Endothelial cell of umbilical vein (primary cell): ENCODE measurements at regions not wholly inside any gene's neighbourhood (a gene's known extent, or its start where the extent isn't known, plus 50 kb on each side); places are given as distances from the start of the nearest gene placed in this dataset.

Source experiments
- BruUV-seq: library from RNA; stranded (reverse); fragments of 400-500 nt; replicated peaks from 2 replicates; lab custom pipeline; 2021; lab: Mats Ljungman, UMichigan
- CTCF ChIA-PET: fragments of 300-600, 350-600 bp; sonication (Branson Sonifier 250); formaldehyde crosslinking; loops from one replicate; lab custom pipeline; 2021; ENCODE audit warnings: antibody characterized with exemption, inconsistent platforms; lab: Charles Lee
- POLR2A ChIA-PET: fragments of 300-600, 350-600 bp; sonication (Branson Sonifier 250); formaldehyde crosslinking; loops from one replicate; lab custom pipeline; 2021; ENCODE audit warnings: antibody characterized with exemption, inconsistent platforms; lab: Charles Lee
- DNase-seq: peaks from one replicate; pipeline ENCODE4 v3.0.0-alpha.2; 2011; ENCODE audit warnings: low read depth, low spot score
- FAIRE-seq: peaks from 2 replicates; lab custom pipeline; 2011; peaks lifted over from hg19 to GRCh38; lab: Jason Lieb, UNC
- H2AFZ ChIP-seq: 2 replicates; pipeline ENCODE4 v1.6.0; 2012; ENCODE audit warnings: low read depth, low read length, control low read depth, inconsistent platforms
- H3K27ac ChIP-seq: 2 replicates; pipeline ENCODE4 v1.5.1; 2011; ENCODE audit warnings: low read depth, mild to moderate bottlenecking, control low read depth, low read length, moderate library complexity; ENCODE audit not compliant: insufficient read depth
- H3K27me3 ChIP-seq, 2 experiments: 2 replicates each; pipeline versions ENCODE4 v1.6.0 to v1.6.1; 2011; ENCODE audit warnings: low read length in 2 of 2, mixed read lengths in 1 of 2; ENCODE audit not compliant: control insufficient read depth in 2 of 2, insufficient read depth in 2 of 2
- H3K36me3 ChIP-seq, 2 experiments: 2 replicates in 1 of 2; 3 replicates in 1 of 2; pipeline ENCODE4 v1.5.1; 2011; ENCODE audit warnings: low read length in 2 of 2, mild to moderate bottlenecking in 1 of 2, moderate library complexity in 1 of 2; ENCODE audit not compliant: control insufficient read depth in 2 of 2, insufficient read depth in 2 of 2; ENCODE audit errors: extremely low read depth in 1 of 2
- H3K4me1 ChIP-seq: 3 replicates; pipeline ENCODE4 v1.5.1; 2011; ENCODE audit warnings: mild to moderate bottlenecking, low read length; ENCODE audit not compliant: control insufficient read depth, insufficient read depth; ENCODE audit errors: extremely low read depth
- H3K4me2 ChIP-seq: 2 replicates; pipeline ENCODE4 v1.6.1; 2011; ENCODE audit warnings: low read length, control low read depth, mixed read lengths; ENCODE audit not compliant: insufficient read depth
- H3K4me3 ChIP-seq, 3 experiments: fragments of 200-600 bp in 1 of 3; sonication (generic), shearing (Covaris generic) in 1 of 3; replicated peaks in 1 of 3; 2 replicates each; pipeline ENCODE4 v1.5.1; 2011 to 2016; ENCODE audit warnings: control low read depth in 3 of 3, low read length in 3 of 3, mild to moderate bottlenecking in 2 of 3, inconsistent platforms in 1 of 3, low read depth in 1 of 3, moderate library complexity in 1 of 3; ENCODE audit not compliant: insufficient read depth in 1 of 3
- H3K79me2 ChIP-seq: 2 replicates; pipeline ENCODE4 v1.6.0; 2012; ENCODE audit warnings: low read length, inconsistent platforms; ENCODE audit not compliant: control insufficient read depth, insufficient read depth
- H3K9ac ChIP-seq: replicated peaks from 2 replicates; pipeline ENCODE3; 2011; ENCODE audit warnings: low read length, control low read depth; ENCODE audit not compliant: insufficient read depth; ENCODE audit errors: extremely low read depth
- H3K9me1 ChIP-seq: replicated peaks from 3 replicates; pipeline ENCODE4 v1.6.0; 2011; ENCODE audit warnings: mild to moderate bottlenecking, low read length; ENCODE audit not compliant: control insufficient read depth, insufficient read depth; ENCODE audit errors: extremely low read depth
- H3K9me3 ChIP-seq: replicated peaks from 2 replicates; pipeline ENCODE4 v1.5.1; 2012; ENCODE audit warnings: low read length, inconsistent platforms; ENCODE audit not compliant: control insufficient read depth, insufficient read depth
- H4K20me1 ChIP-seq: replicated peaks from 2 replicates; pipeline ENCODE3; 2011; ENCODE audit warnings: mild to moderate bottlenecking, low read length; ENCODE audit not compliant: control insufficient read depth, insufficient read depth; ENCODE audit errors: extremely low read depth
- EZH2 ChIP-seq: IDR thresholded peaks from 2 replicates; pipeline ENCODE4 v1.6.1; 2012; ENCODE audit warnings: borderline replicate concordance, low read depth, mild to moderate bottlenecking, moderate library complexity, low read length, inconsistent platforms; ENCODE audit not compliant: severe bottlenecking
- FOS ChIP-seq: IDR thresholded peaks from 2 replicates; pipeline ENCODE4 v1.6.1; 2011; ENCODE audit warnings: mild to moderate bottlenecking, low read length, moderate library complexity, borderline replicate concordance; ENCODE audit not compliant: insufficient read depth
- GATA2 ChIP-seq: IDR thresholded peaks from 2 replicates; pipeline ENCODE4 v1.7.0; 2011; ENCODE audit warnings: low read depth, mild to moderate bottlenecking, moderate library complexity, mixed read lengths, low read length; ENCODE audit not compliant: insufficient read length, insufficient read depth
- JUN ChIP-seq: IDR thresholded peaks from 2 replicates; pipeline ENCODE4 v1.6.1; 2011; ENCODE audit warnings: borderline replicate concordance, low read depth; ENCODE audit not compliant: insufficient read length, insufficient read depth
- MYC ChIP-seq: IDR thresholded peaks from one replicate; pipeline ENCODE4 v1.6.1; 2011; ENCODE audit warnings: mild to moderate bottlenecking, low read depth, low read length
- POLR2A ChIP-seq: IDR thresholded peaks from 2 replicates; pipeline ENCODE4 v1.6.1; 2012; ENCODE audit warnings: low read depth, mild to moderate bottlenecking, control low read depth, low read length
- POLR2AphosphoS5 ChIP-seq: IDR thresholded peaks from 2 replicates; pipeline ENCODE4 v1.6.1; 2012; ENCODE audit warnings: low read depth, mild to moderate bottlenecking, control low read depth, low read length, moderate library complexity; ENCODE audit not compliant: insufficient read depth
- dilution Hi-C: fragments of 300-500 bp; cut with MboI; formaldehyde crosslinking; loops from one replicate; pipeline ENCODE4 v1.15.0; 2019; ENCODE audit warnings: low sequenced_read_pairs; ENCODE audit not compliant: extremely low pct_ligation_motif_present
- intact Hi-C: fragments of 100-400 bp; cut with micrococcal nuclease; formaldehyde crosslinking; loops from one replicate; pipeline ENCODE4 v1.10.0; 2022
- TF ChIP-seq, protein P1 (sequence below), 2 donors: IDR thresholded peaks; 1 replicate in 1 of 2; 2 replicates in 1 of 2; pipeline ENCODE4 v1.5.1; 2011; ENCODE audit warnings: low read length in 2 of 2, mild to moderate bottlenecking in 2 of 2, moderate library complexity in 2 of 2, control low read depth in 1 of 2, inconsistent platforms in 1 of 2, low read depth in 1 of 2; ENCODE audit not compliant: insufficient read depth in 1 of 2; ENCODE audit errors: extremely low read depth in 1 of 2
- TF ChIP-seq, protein P2 (sequence below): IDR thresholded peaks from 2 replicates; pipeline ENCODE4 v1.6.1; 2011; ENCODE audit not compliant: insufficient read depth, insufficient read length

DNA sequence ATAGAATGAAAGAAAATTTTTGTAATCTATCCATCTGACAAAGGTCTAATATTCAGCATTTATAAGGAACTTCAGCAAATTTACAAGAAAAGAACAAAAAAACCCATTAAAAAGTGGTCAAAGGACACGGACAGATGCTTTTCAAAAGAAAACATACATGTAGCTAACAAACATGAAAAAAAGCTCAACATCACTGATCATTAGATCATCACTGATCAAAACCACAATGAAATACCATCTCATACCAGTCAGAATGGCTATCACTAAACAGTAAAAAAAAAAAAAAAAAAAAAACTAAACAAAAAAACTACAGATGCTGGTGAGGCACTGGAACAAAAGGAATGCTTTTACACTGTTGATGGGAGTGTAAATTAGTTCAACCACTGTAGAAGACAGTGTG, 837.1 kb downstream of the EPHA7 start:
- TF ChIP-seq, protein P1, sequence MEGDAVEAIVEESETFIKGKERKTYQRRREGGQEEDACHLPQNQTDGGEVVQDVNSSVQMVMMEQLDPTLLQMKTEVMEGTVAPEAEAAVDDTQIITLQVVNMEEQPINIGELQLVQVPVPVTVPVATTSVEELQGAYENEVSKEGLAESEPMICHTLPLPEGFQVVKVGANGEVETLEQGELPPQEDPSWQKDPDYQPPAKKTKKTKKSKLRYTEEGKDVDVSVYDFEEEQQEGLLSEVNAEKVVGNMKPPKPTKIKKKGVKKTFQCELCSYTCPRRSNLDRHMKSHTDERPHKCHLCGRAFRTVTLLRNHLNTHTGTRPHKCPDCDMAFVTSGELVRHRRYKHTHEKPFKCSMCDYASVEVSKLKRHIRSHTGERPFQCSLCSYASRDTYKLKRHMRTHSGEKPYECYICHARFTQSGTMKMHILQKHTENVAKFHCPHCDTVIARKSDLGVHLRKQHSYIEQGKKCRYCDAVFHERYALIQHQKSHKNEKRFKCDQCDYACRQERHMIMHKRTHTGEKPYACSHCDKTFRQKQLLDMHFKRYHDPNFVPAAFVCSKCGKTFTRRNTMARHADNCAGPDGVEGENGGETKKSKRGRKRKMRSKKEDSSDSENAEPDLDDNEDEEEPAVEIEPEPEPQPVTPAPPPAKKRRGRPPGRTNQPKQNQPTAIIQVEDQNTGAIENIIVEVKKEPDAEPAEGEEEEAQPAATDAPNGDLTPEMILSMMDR (IDR thresholded peaks at IDR 0.05; ENCODE audit: extremely low read depth in 1 of 2, insufficient read depth in 1 of 2, low read depth in 1 of 2, low read length in 2 of 2): no peak
- TF ChIP-seq POLR2AphosphoS5: no peak
- TF ChIP-seq JUN: no peak
- no peak for TF ChIP-seq EZH2
- TF ChIP-seq MYC: no peak
- TF ChIP-seq, protein P2, sequence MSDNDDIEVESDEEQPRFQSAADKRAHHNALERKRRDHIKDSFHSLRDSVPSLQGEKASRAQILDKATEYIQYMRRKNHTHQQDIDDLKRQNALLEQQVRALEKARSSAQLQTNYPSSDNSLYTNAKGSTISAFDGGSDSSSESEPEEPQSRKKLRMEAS: no peak
- TF ChIP-seq POLR2A: no peak
- no peak for TF ChIP-seq FOS
- TF ChIP-seq GATA2: no peak
- no peaks in the 10 kb centered on the region for H4K20me1 ChIP-seq
- POLR2A ChIA-PET: no interaction called here
- FAIRE-seq (no peak), DNase-seq (no peak)
- H3K9me1 ChIP-seq: no peaks in the 10 kb centered on the region
- H2AFZ ChIP-seq: no peak overlapping the region
- no peaks in the 10 kb centered on the region for H3K9me3 ChIP-seq
- H3K4me3 ChIP-seq: no peak overlapping the region
- H3K27ac ChIP-seq: no peak overlapping the region
- intact Hi-C loops: no loop called here
- H3K36me3 ChIP-seq: no peaks in the 10 kb centered on the region
- dilution Hi-C loops: no loop called here
- H3K4me2 ChIP-seq: no peak overlapping the region
- no peaks in the 10 kb centered on the region for H3K79me2 ChIP-seq
- H3K27me3 ChIP-seq: no peaks in the 10 kb centered on the region
- H3K9ac ChIP-seq: no peak overlapping the region
- CTCF ChIA-PET: no interaction called here
- BruUV-seq: no TSS peak
- no peaks in the 10 kb centered on the region for H3K4me1 ChIP-seq
